GM23338 (cell line): ENCODE measurements at regions not wholly inside any gene's neighbourhood (a gene's known extent, or its start where the extent isn't known, plus 50 kb on each side); places are given as distances from the start of the nearest gene placed in this dataset.

Source experiments
- ATAC-seq: fragments of 200-7000 bp; cut with Tn5 transposase; 3 replicates; pipeline ENCODE4 v1.9.1; 2020
- DNase-seq: peaks from one replicate; pipeline ENCODE4 v3.0.0-alpha.2; 2015; ENCODE audit warnings: low spot score
- H2AFZ ChIP-seq: fragments of 200-600 bp; sonication (generic); 2 replicates; pipeline ENCODE4 v1.8.0; 2016; ENCODE audit warnings: antibody characterized with exemption, mild to moderate bottlenecking, moderate library complexity
- H3F3A ChIP-seq: fragments of 200-600 bp; sonication (generic); replicated peaks from 2 replicates; pipeline ENCODE4 v1.8.0; 2017; ENCODE audit warnings: antibody characterized with exemption, mixed run types, low read depth
- H3K27ac ChIP-seq: fragments of 200-600 bp; sonication (generic); 2 replicates; pipeline ENCODE4 v1.6.1; 2016; ENCODE audit warnings: low read depth
- H3K27me3 ChIP-seq: fragments of 200-600 bp; sonication (generic); 2 replicates; pipeline ENCODE4 v1.8.0; 2016; ENCODE audit warnings: mild to moderate bottlenecking, mixed run types, moderate library complexity; ENCODE audit not compliant: insufficient read depth
- H3K36me3 ChIP-seq: fragments of 200-600 bp; sonication (generic); 2 replicates; pipeline ENCODE4 v1.8.0; 2016; ENCODE audit warnings: mild to moderate bottlenecking; ENCODE audit not compliant: insufficient read depth
- H3K4me1 ChIP-seq: fragments of 200-600 bp; sonication (generic); 2 replicates; pipeline ENCODE4 v1.8.0; 2016; ENCODE audit warnings: mild to moderate bottlenecking, moderate library complexity; ENCODE audit not compliant: insufficient read depth
- H3K4me2 ChIP-seq: fragments of 200-600 bp; sonication (generic); 2 replicates; pipeline ENCODE4 v1.7.1; 2017; ENCODE audit warnings: mixed run types
- H3K4me3 ChIP-seq: fragments of 200-600 bp; sonication (generic); 2 replicates; pipeline ENCODE4 v1.6.1; 2016; ENCODE audit warnings: mixed run types
- H3K79me2 ChIP-seq: fragments of 200-600 bp; sonication (generic); replicated peaks from 2 replicates; pipeline ENCODE4 v1.8.0; 2017; ENCODE audit warnings: mild to moderate bottlenecking; ENCODE audit not compliant: insufficient read depth
- H3K9me2 ChIP-seq: fragments of 200-600 bp; sonication (generic); 2 replicates; pipeline ENCODE4 v1.8.0; 2017; ENCODE audit not compliant: insufficient read depth
- H4K20me1 ChIP-seq: fragments of 200-600 bp; sonication (generic); replicated peaks from 2 replicates; pipeline ENCODE4 v1.8.0; 2017; ENCODE audit warnings: mild to moderate bottlenecking; ENCODE audit not compliant: insufficient read depth
- H3K27ac Mint-ChIP-seq: 2 replicates; pipeline ENCODE4 v1.8.0; 2020; ENCODE audit warnings: inconsistent platforms, mild to moderate bottlenecking, moderate library complexity, mixed read lengths
- H3K27me3 Mint-ChIP-seq: 3 replicates; pipeline ENCODE4 v1.8.0; 2022; ENCODE audit warnings: low read depth, mild to moderate bottlenecking, moderate library complexity, mixed read lengths, inconsistent platforms; ENCODE audit not compliant: insufficient read depth, poor library complexity
- H3K36me3 Mint-ChIP-seq: 3 replicates; pipeline ENCODE4 v1.8.0; 2021; ENCODE audit warnings: low read depth, mild to moderate bottlenecking, inconsistent platforms, moderate library complexity, mixed read lengths
- H3K4me1 Mint-ChIP-seq: 3 replicates; pipeline ENCODE4 v1.8.0; 2020; ENCODE audit warnings: mild to moderate bottlenecking, inconsistent platforms, mixed read lengths
- H3K4me3 Mint-ChIP-seq: 3 replicates; pipeline ENCODE4 v1.8.0; 2021; ENCODE audit warnings: moderate library complexity, mild to moderate bottlenecking, inconsistent platforms, mixed read lengths
- H3K9me3 Mint-ChIP-seq: 3 replicates; pipeline ENCODE4 v1.8.0; 2020; ENCODE audit warnings: moderate library complexity, mild to moderate bottlenecking, inconsistent platforms, mixed read lengths
- CREB1 ChIP-seq: fragments of 250-450 bp; sonication (Bioruptor Pico); IDR thresholded peaks from 2 replicates; pipeline ENCODE4 v1.5.0; 2020; ENCODE audit warnings: low read depth, mild to moderate bottlenecking, moderate library complexity
- ETS1 ChIP-seq: IDR thresholded peaks from 2 replicates; pipeline ENCODE4 v1.6.1; 2016; ENCODE audit warnings: antibody characterized with exemption
- EZH2 ChIP-seq: fragments of 200-600 bp; sonication (generic); IDR thresholded peaks from one replicate; pipeline ENCODE4 v1.8.0; 2017; ENCODE audit warnings: antibody characterized with exemption, mild to moderate bottlenecking, low read depth; ENCODE audit not compliant: unreplicated experiment
- EZH2phosphoT487 ChIP-seq: fragments of 200-600 bp; sonication (generic); IDR thresholded peaks from one replicate; pipeline ENCODE4 v1.8.1; 2018; ENCODE audit warnings: antibody characterized with exemption; ENCODE audit not compliant: unreplicated experiment
- JUNB ChIP-seq: IDR thresholded peaks from one replicate; pipeline ENCODE4 v1.6.1; 2016; ENCODE audit warnings: antibody characterized with exemption; ENCODE audit not compliant: unreplicated experiment
- NANOG ChIP-seq: IDR thresholded peaks from 2 replicates; pipeline ENCODE4 v1.6.1; 2016; ENCODE audit warnings: antibody characterized with exemption, borderline replicate concordance
- POLR2AphosphoS5 ChIP-seq: IDR thresholded peaks from 2 replicates; pipeline ENCODE4 v1.6.1; 2016; ENCODE audit warnings: antibody characterized with exemption, low read depth
- REST ChIP-seq: IDR thresholded peaks from one replicate; pipeline ENCODE4 v1.6.1; 2018; ENCODE audit warnings: antibody characterized with exemption; ENCODE audit not compliant: unreplicated experiment
- STAT1 ChIP-seq: IDR thresholded peaks from one replicate; pipeline ENCODE4 v1.6.1; 2016; ENCODE audit warnings: antibody characterized with exemption; ENCODE audit not compliant: unreplicated experiment
- ZNF114 ChIP-seq: fragments of 250-450 bp; sonication (Bioruptor Pico); IDR thresholded peaks from 2 replicates; pipeline ENCODE4 v1.5.0; 2020; ENCODE audit warnings: mild to moderate bottlenecking, moderate library complexity
- ZNF331 ChIP-seq: fragments of 250-450 bp; sonication (Bioruptor Pico); IDR thresholded peaks from 2 replicates; pipeline ENCODE4 v1.5.0; 2020; ENCODE audit warnings: low read depth, mild to moderate bottlenecking, moderate library complexity
- TF ChIP-seq, protein P1 (sequence below), 2 experiments: fragments of 200-600 bp in 1 of 2; sonication (generic) in 1 of 2; conservative IDR thresholded peaks; 2 replicates each; pipeline versions ENCODE4 v1.5.1 to v1.6.1; 2016 to 2017; ENCODE audit warnings: antibody characterized with exemption in 2 of 2, low read depth in 2 of 2, mild to moderate bottlenecking in 2 of 2, moderate library complexity in 1 of 2
- TF ChIP-seq, protein P2 (sequence below): fragments of 250-450 bp; sonication (Bioruptor Pico); IDR thresholded peaks from 2 replicates; pipeline ENCODE4 v1.5.0; 2020; ENCODE audit warnings: mild to moderate bottlenecking, moderate library complexity

GRCh38 chr1:95181096-95181495, 52.9 kb upstream of the RWDD3 start:
- H3K4me3 ChIP-seq, result no peak overlapping the region
- no peaks in the 10 kb centered on the region; the same call in 1 of the 2 replicates for H4K20me1 ChIP-seq
- Mint-ChIP-seq H3K36me3 (no peaks in the 10 kb centered on the region), H3K4me1 (no peaks in the 10 kb centered on the region), H3K9me3 (no peaks in the 10 kb centered on the region), H3K27ac (no peak overlapping the region), H3K27me3 (no peaks in the 10 kb centered on the region), H3K4me3 (no peak overlapping the region)
- H2AFZ ChIP-seq, result no peak overlapping the region
- no peaks in the 10 kb centered on the region for H3F3A ChIP-seq
- DNase-seq, result no peak
- H3K27ac ChIP-seq, result no peak overlapping the region
- H3K9me2 ChIP-seq, result no peaks in the 10 kb centered on the region
- H3K79me2 ChIP-seq, result no peaks in the 10 kb centered on the region
- H3K4me1 ChIP-seq, result no peaks in the 10 kb centered on the region
- no peak overlapping the region for H3K4me2 ChIP-seq
- H3K27me3 ChIP-seq, result no peaks in the 10 kb centered on the region
- H3K36me3 ChIP-seq, result no peaks in the 10 kb centered on the region
- ATAC-seq, result no peak
- TF ChIP-seq POLR2AphosphoS5 (no peak), REST (no peak), JUNB (no peak), NANOG (no peak), STAT1 (no peak), ZNF114 (no peak), CREB1 (CRISPR knock-in tag) (no peak), EZH2 (no peak), ZNF331 (CRISPR knock-in tag) (no peak), ETS1 (no peak), EZH2phosphoT487 (no peak)
- TF ChIP-seq, protein P1, sequence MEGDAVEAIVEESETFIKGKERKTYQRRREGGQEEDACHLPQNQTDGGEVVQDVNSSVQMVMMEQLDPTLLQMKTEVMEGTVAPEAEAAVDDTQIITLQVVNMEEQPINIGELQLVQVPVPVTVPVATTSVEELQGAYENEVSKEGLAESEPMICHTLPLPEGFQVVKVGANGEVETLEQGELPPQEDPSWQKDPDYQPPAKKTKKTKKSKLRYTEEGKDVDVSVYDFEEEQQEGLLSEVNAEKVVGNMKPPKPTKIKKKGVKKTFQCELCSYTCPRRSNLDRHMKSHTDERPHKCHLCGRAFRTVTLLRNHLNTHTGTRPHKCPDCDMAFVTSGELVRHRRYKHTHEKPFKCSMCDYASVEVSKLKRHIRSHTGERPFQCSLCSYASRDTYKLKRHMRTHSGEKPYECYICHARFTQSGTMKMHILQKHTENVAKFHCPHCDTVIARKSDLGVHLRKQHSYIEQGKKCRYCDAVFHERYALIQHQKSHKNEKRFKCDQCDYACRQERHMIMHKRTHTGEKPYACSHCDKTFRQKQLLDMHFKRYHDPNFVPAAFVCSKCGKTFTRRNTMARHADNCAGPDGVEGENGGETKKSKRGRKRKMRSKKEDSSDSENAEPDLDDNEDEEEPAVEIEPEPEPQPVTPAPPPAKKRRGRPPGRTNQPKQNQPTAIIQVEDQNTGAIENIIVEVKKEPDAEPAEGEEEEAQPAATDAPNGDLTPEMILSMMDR (conservative IDR thresholded peaks at IDR 0.05; ENCODE audit: low read depth in 2 of 2), result no peak
- TF ChIP-seq, protein P2, sequence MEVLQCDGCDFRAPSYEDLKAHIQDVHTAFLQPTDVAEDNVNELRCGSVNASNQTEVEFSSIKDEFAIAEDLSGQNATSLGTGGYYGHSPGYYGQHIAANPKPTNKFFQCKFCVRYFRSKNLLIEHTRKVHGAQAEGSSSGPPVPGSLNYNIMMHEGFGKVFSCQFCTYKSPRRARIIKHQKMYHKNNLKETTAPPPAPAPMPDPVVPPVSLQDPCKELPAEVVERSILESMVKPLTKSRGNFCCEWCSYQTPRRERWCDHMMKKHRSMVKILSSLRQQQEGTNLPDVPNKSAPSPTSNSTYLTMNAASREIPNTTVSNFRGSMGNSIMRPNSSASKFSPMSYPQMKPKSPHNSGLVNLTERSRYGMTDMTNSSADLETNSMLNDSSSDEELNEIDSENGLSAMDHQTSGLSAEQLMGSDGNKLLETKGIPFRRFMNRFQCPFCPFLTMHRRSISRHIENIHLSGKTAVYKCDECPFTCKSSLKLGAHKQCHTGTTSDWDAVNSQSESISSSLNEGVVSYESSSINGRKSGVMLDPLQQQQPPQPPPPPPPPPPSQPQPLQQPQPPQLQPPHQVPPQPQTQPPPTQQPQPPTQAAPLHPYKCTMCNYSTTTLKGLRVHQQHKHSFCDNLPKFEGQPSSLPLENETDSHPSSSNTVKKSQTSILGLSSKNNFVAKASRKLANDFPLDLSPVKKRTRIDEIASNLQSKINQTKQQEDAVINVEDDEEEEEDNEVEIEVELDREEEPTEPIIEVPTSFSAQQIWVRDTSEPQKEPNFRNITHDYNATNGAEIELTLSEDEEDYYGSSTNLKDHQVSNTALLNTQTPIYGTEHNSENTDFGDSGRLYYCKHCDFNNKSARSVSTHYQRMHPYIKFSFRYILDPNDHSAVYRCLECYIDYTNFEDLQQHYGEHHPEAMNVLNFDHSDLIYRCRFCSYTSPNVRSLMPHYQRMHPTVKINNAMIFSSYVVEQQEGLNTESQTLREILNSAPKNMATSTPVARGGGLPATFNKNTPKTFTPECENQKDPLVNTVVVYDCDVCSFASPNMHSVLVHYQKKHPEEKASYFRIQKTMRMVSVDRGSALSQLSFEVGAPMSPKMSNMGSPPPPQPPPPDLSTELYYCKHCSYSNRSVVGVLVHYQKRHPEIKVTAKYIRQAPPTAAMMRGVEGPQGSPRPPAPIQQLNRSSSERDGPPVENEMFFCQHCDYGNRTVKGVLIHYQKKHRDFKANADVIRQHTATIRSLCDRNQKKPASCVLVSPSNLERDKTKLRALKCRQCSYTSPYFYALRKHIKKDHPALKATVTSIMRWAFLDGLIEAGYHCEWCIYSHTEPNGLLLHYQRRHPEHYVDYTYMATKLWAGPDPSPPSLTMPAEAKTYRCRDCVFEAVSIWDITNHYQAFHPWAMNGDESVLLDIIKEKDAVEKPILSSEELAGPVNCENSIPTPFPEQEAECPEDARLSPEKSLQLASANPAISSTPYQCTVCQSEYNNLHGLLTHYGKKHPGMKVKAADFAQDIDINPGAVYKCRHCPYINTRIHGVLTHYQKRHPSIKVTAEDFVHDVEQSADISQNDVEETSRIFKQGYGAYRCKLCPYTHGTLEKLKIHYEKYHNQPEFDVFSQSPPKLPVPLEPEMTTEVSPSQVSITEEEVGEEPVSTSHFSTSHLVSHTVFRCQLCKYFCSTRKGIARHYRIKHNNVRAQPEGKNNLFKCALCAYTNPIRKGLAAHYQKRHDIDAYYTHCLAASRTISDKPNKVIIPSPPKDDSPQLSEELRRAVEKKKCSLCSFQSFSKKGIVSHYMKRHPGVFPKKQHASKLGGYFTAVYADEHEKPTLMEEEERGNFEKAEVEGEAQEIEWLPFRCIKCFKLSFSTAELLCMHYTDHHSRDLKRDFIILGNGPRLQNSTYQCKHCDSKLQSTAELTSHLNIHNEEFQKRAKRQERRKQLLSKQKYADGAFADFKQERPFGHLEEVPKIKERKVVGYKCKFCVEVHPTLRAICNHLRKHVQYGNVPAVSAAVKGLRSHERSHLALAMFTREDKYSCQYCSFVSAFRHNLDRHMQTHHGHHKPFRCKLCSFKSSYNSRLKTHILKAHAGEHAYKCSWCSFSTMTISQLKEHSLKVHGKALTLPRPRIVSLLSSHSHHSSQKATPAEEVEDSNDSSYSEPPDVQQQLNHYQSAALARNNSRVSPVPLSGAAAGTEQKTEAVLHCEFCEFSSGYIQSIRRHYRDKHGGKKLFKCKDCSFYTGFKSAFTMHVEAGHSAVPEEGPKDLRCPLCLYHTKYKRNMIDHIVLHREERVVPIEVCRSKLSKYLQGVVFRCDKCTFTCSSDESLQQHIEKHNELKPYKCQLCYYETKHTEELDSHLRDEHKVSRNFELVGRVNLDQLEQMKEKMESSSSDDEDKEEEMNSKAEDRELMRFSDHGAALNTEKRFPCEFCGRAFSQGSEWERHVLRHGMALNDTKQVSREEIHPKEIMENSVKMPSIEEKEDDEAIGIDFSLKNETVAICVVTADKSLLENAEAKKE, result no peak
